Panc1 (cell line): ENCODE measurements at regions not wholly inside any gene's neighbourhood (a gene's known extent, or its start where the extent isn't known, plus 50 kb on each side); places are given as distances from the start of the nearest gene placed in this dataset.

Experiments
- ATAC-seq: fragments of 200-7000 bp; cut with Tn5 transposase; 2 replicates; pipeline ENCODE4 v1.9.1; 2020; ENCODE audit warnings: mild to moderate bottlenecking, moderate library complexity
- BruUV-seq: library from RNA; stranded (reverse); fragments of 400-500 nt; replicated peaks from 2 replicates; lab custom pipeline; 2021; lab: Mats Ljungman, UMichigan
- CTCF ChIA-PET: fragments of 300-600 bp; sonication (Branson Sonifier 250); formaldehyde crosslinking; loops from one replicate; lab custom pipeline; 2022; ENCODE audit warnings: antibody characterized with exemption; lab: Charles Lee
- POLR2A ChIA-PET: fragments of 300-600 bp; sonication (Branson Sonifier 250); formaldehyde crosslinking; loops from one replicate; lab custom pipeline; 2022; ENCODE audit warnings: antibody characterized with exemption; lab: Charles Lee
- DNase-seq: peaks from one replicate; pipeline ENCODE4 v3.0.0-alpha.2; 2010; ENCODE audit warnings: low read depth, low spot score
- H3K27ac ChIP-seq: 2 replicates; pipeline ENCODE4 v1.5.1; 2011; ENCODE audit warnings: mild to moderate bottlenecking, low read length, inconsistent platforms
- H3K27me3 ChIP-seq: fragments of 200-500 bp; sonication (Bioruptor generic); 2 replicates; pipeline ENCODE4 v1.6.0; 2014; ENCODE audit warnings: low read length, inconsistent platforms; ENCODE audit not compliant: control insufficient read depth, insufficient read depth
- H3K36me3 ChIP-seq: fragments of 200-500 bp; sonication (Bioruptor generic); 2 replicates; pipeline ENCODE4 v1.5.1; 2014; ENCODE audit warnings: inconsistent platforms, mild to moderate bottlenecking, low read length, moderate library complexity; ENCODE audit not compliant: control insufficient read depth, insufficient read depth
- H3K4me1 ChIP-seq: 2 replicates; pipeline ENCODE4 v1.5.1; 2011; ENCODE audit warnings: inconsistent platforms, mild to moderate bottlenecking, low read length, moderate library complexity; ENCODE audit not compliant: control insufficient read depth, insufficient read depth
- H3K4me3 ChIP-seq, 2 experiments: 2 replicates each; pipeline ENCODE4 v1.5.1; 2011 to 2012; ENCODE audit warnings: low read depth in 2 of 2, low read length in 2 of 2, mild to moderate bottlenecking in 2 of 2, inconsistent platforms in 1 of 2, moderate library complexity in 1 of 2
- H3K9me3 ChIP-seq: fragments of 200-500 bp; sonication (Bioruptor generic); 2 replicates; pipeline ENCODE4 v1.5.1; 2014; ENCODE audit warnings: low read depth, mild to moderate bottlenecking, inconsistent platforms, low read length, moderate library complexity; ENCODE audit not compliant: control insufficient read depth, insufficient read depth
- POLR2AphosphoS5 ChIP-seq: IDR thresholded peaks from 2 replicates; pipeline ENCODE4 v1.6.1; 2012; ENCODE audit warnings: mild to moderate bottlenecking, low read depth, low read length, moderate library complexity
- SIN3A ChIP-seq: IDR thresholded peaks from 2 replicates; pipeline ENCODE4 v1.6.1; 2012; ENCODE audit warnings: low read depth, mild to moderate bottlenecking, low read length, moderate library complexity, borderline replicate concordance; ENCODE audit not compliant: insufficient read depth
- TCF7L2 ChIP-seq: IDR thresholded peaks from 2 replicates; pipeline ENCODE4 v1.6.1; 2011; ENCODE audit warnings: mild to moderate bottlenecking, low read depth, low read length, inconsistent platforms
- in situ Hi-C: cut with HindIII; loops from 2 replicates; pipeline ENCODE4 v1.10.0; 2016; ENCODE audit warnings: low sequenced_read_pairs, low pct_unique_long_range_greater_than_20kb
- intact Hi-C: fragments of 100-400 bp; cut with micrococcal nuclease; formaldehyde crosslinking; loops from one replicate; pipeline ENCODE4 v1.10.0; 2022; ENCODE audit not compliant: unreplicated experiment
- TF ChIP-seq, protein P1 (sequence below), 2 experiments: IDR thresholded peaks; 2 replicates each; pipeline ENCODE4 v1.6.1; 2011 to 2012; ENCODE audit warnings: low read depth in 2 of 2, control low read depth in 1 of 2, low read length in 1 of 2, mild to moderate bottlenecking in 1 of 2, moderate library complexity in 1 of 2; ENCODE audit not compliant: insufficient read depth in 1 of 2
- TF ChIP-seq, protein P2 (sequence below): fragments of 450-650 bp; IDR thresholded peaks from 2 replicates; pipeline ENCODE4 v1.5.1; 2017; ENCODE audit warnings: mild to moderate bottlenecking

DNA sequence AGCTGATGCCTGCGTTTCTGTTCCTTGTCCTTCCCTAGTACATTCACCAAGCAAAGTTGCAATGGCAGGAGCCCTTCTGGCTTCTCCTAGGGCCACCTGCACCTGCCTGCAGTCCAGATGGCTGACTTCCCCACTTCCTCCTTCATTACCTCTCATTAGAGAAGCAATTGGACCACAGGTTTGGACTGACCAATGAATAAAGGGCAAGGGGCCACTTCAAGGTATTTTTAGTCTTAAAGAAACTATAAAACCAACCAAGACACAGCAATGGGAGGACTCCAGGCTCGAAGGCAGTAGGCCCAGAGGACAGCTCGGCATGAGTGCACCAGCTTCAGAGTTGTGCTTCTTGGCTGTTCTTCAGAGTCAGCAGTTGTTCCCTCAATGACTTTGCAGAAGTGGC lies 60.8 kb upstream of the ROR1 start:
- BruUV-seq, result no TSS peak
- Histone ChIP-seq H3K36me3 (no peaks in the 10 kb centered on the region), H3K9me3 (no peaks in the 10 kb centered on the region), H3K4me3 (no peak overlapping the region), H3K27me3 (no peaks in the 10 kb centered on the region), H3K4me1 (peaks cover 22% of the 10 kb centered on the region), H3K27ac (peak overlapping the region; percentile 78; the same call in 1 of the 2 replicates)
- intact Hi-C loops (no loop called here), in situ Hi-C loops (no loop called here)
- DNase-seq (no peak), ATAC-seq (no peak)
- ChIA-PET POLR2A (no interaction called here), CTCF (no interaction called here)
- TF ChIP-seq, protein P1, sequence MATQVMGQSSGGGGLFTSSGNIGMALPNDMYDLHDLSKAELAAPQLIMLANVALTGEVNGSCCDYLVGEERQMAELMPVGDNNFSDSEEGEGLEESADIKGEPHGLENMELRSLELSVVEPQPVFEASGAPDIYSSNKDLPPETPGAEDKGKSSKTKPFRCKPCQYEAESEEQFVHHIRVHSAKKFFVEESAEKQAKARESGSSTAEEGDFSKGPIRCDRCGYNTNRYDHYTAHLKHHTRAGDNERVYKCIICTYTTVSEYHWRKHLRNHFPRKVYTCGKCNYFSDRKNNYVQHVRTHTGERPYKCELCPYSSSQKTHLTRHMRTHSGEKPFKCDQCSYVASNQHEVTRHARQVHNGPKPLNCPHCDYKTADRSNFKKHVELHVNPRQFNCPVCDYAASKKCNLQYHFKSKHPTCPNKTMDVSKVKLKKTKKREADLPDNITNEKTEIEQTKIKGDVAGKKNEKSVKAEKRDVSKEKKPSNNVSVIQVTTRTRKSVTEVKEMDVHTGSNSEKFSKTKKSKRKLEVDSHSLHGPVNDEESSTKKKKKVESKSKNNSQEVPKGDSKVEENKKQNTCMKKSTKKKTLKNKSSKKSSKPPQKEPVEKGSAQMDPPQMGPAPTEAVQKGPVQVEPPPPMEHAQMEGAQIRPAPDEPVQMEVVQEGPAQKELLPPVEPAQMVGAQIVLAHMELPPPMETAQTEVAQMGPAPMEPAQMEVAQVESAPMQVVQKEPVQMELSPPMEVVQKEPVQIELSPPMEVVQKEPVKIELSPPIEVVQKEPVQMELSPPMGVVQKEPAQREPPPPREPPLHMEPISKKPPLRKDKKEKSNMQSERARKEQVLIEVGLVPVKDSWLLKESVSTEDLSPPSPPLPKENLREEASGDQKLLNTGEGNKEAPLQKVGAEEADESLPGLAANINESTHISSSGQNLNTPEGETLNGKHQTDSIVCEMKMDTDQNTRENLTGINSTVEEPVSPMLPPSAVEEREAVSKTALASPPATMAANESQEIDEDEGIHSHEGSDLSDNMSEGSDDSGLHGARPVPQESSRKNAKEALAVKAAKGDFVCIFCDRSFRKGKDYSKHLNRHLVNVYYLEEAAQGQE (IDR thresholded peaks at IDR 0.05; ENCODE audit: insufficient read depth in 1 of 2, low read depth in 2 of 2, low read length in 1 of 2), result no peak
- TF ChIP-seq SIN3A (no peak), TCF7L2 (no peak), POLR2AphosphoS5 (no peak)
- TF ChIP-seq, protein P2, sequence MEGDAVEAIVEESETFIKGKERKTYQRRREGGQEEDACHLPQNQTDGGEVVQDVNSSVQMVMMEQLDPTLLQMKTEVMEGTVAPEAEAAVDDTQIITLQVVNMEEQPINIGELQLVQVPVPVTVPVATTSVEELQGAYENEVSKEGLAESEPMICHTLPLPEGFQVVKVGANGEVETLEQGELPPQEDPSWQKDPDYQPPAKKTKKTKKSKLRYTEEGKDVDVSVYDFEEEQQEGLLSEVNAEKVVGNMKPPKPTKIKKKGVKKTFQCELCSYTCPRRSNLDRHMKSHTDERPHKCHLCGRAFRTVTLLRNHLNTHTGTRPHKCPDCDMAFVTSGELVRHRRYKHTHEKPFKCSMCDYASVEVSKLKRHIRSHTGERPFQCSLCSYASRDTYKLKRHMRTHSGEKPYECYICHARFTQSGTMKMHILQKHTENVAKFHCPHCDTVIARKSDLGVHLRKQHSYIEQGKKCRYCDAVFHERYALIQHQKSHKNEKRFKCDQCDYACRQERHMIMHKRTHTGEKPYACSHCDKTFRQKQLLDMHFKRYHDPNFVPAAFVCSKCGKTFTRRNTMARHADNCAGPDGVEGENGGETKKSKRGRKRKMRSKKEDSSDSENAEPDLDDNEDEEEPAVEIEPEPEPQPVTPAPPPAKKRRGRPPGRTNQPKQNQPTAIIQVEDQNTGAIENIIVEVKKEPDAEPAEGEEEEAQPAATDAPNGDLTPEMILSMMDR, result no peak

- no TSS peak for BruUV-seq
- ATAC-seq, result peak; percentile 93
- CTCF ChIA-PET, result no interaction called here
Observed at GRCh38 chr1:63713627-63714481, 60.0 kb upstream of the ROR1 start.

GRCh38 chr1:63714482-63714760 lies 59.4 kb upstream of the ROR1 start:
- ChIA-PET POLR2A (no interaction called here), CTCF (no interaction called here)
- in situ Hi-C loops (no loop called here), intact Hi-C loops (no loop called here)
- no peak overlapping the region for H3K4me3 ChIP-seq
- peak overlapping the region; percentile 62 for H3K27ac ChIP-seq
- no peak for ATAC-seq
- H3K36me3 ChIP-seq, result no peaks in the 10 kb centered on the region
- no peak for DNase-seq
- BruUV-seq, result no TSS peak
- TF ChIP-seq, protein P1 (IDR thresholded peaks at IDR 0.05; ENCODE audit: insufficient read depth in 1 of 2, low read depth in 2 of 2, low read length in 1 of 2), result no peak
- no peak for TF ChIP-seq SIN3A
- TF ChIP-seq, protein P2, result no peak
- no peak for TF ChIP-seq POLR2AphosphoS5
- TF ChIP-seq TCF7L2, result no peak
- no peaks in the 10 kb centered on the region for H3K27me3 ChIP-seq
- no peaks in the 10 kb centered on the region for H3K9me3 ChIP-seq
- peaks cover 22% of the 10 kb centered on the region for H3K4me1 ChIP-seq

More at GRCh38 chr1:63713627-63714481, 60.0 kb upstream of the ROR1 start:
- H3K9me3 ChIP-seq, result no peaks in the 10 kb centered on the region
- DNase-seq, result no peak
- H3K27me3 ChIP-seq, result no peaks in the 10 kb centered on the region
- POLR2A ChIA-PET, result no interaction called here
- H3K4me3 ChIP-seq, result no peak overlapping the region
- H3K4me1 ChIP-seq, result peaks cover 22% of the 10 kb centered on the region
- in situ Hi-C loops, result no loop called here
- TF ChIP-seq TCF7L2 (peak; percentile 95), POLR2AphosphoS5 (no peak)
- peak overlapping the region; percentile 78 for H3K27ac ChIP-seq
- H3K36me3 ChIP-seq, result no peaks in the 10 kb centered on the region
- intact Hi-C loops, result no loop called here
